ELF-1 (cell line): ENCODE measurements at regions not wholly inside any gene's neighbourhood (a gene's known extent, or its start where the extent isn't known, plus 50 kb on each side); places are given as distances from the start of the nearest gene placed in this dataset.
"Not testable (repeated sequence)": the region's sequence is repeated elsewhere in the genome, so short reads cannot be mapped to it uniquely, and the experiment has no call there.

ENCODE experiments used
- DNase-seq: peaks from one replicate; pipeline ENCODE4 v3.0.0-alpha.2; 2016; ENCODE audit warnings: low read depth, low spot score

- DNase-seq = no peak
These were observed 575.9 kb upstream of the PBX1 start for GRCh38 chr1:163983097-163983496.

- DNase-seq = no peak
These were observed 573.3 kb upstream of the PBX1 start for GRCh38 chr1:163985700-163986099.

GRCh38 chr1:163999131-163999530 is 559.9 kb upstream of the PBX1 start:
- DNase-seq = no peak

- DNase-seq = not testable (repeated sequence)
These were observed 552.8 kb upstream of the PBX1 start for GRCh38 chr1:164006186-164006585.

- no peak for DNase-seq
These were observed 552.4 kb upstream of the PBX1 start for GRCh38 chr1:164006621-164007020.

GRCh38 chr1:164017239-164017638 is 541.7 kb upstream of the PBX1 start:
- DNase-seq = no peak

- DNase-seq = no peak
These were observed 538.6 kb upstream of the PBX1 start for GRCh38 chr1:164020391-164020790.

- no peak for DNase-seq
These were observed 537.2 kb upstream of the PBX1 start for GRCh38 chr1:164021813-164022212.

GRCh38 chr1:164033782-164034181 is 525.2 kb upstream of the PBX1 start:
- no peak for DNase-seq

GRCh38 chr1:164040754-164041153 is 518.2 kb upstream of the PBX1 start:
- no peak for DNase-seq

- no peak for DNase-seq
These were observed 507.2 kb upstream of the PBX1 start for GRCh38 chr1:164051782-164052181.

- DNase-seq = no peak
These were observed 504.7 kb upstream of the PBX1 start for GRCh38 chr1:164054331-164054730.

- no peak for DNase-seq
These were observed 500.8 kb upstream of the PBX1 start for GRCh38 chr1:164058198-164058597.

- no peak for DNase-seq
These were observed 497.5 kb upstream of the PBX1 start for GRCh38 chr1:164061528-164061927.

GRCh38 chr1:164064501-164064900 is 494.5 kb upstream of the PBX1 start:
- no peak for DNase-seq

GRCh38 chr1:164071288-164071687 is 487.7 kb upstream of the PBX1 start:
- DNase-seq = no peak

GRCh38 chr1:164086832-164087231 is 472.2 kb upstream of the PBX1 start:
- no peak for DNase-seq

GRCh38 chr1:164087906-164088453 is 471.0 kb upstream of the PBX1 start:
- no peak for DNase-seq

GRCh38 chr1:164092603-164093353 is 466.2 kb upstream of the PBX1 start:
- peak; percentile 2 for DNase-seq

GRCh38 chr1:164093543-164093942 is 465.4 kb upstream of the PBX1 start:
- DNase-seq = no peak

- DNase-seq = peak; percentile 4
These were observed 457.2 kb upstream of the PBX1 start for GRCh38 chr1:164101802-164102201.

GRCh38 chr1:164131949-164132348 is 427.0 kb upstream of the PBX1 start:
- DNase-seq = no peak

GRCh38 chr1:164137273-164137925 is 421.6 kb upstream of the PBX1 start:
- no peak for DNase-seq
